ENCODE measurements at regions not wholly inside any gene's neighbourhood (a gene's known extent, or its start where the extent isn't known, plus 50 kb on each side); places are given as distances from the start of the nearest gene placed in this dataset.

DNA sequence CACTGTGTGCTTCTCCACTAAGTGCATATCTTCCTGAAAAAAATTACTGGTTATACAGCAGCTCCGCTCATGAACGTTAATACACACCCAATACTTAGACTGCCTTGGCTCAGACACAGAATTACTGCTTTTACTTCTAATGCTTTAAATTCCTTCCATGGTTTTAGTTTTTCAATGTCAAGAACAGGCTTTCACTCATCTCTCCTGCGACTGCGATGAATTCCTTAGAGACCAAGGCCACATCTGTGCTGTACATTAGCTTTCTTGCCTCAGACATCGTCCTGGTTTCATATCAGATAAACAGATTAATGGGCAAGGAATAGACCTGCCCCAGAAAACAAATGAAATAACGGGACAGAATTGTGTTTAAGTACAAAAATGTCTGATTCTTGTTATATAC, 120.2 kb downstream of the CYP26A1 start:
- TF ChIP-seq, protein P1, sequence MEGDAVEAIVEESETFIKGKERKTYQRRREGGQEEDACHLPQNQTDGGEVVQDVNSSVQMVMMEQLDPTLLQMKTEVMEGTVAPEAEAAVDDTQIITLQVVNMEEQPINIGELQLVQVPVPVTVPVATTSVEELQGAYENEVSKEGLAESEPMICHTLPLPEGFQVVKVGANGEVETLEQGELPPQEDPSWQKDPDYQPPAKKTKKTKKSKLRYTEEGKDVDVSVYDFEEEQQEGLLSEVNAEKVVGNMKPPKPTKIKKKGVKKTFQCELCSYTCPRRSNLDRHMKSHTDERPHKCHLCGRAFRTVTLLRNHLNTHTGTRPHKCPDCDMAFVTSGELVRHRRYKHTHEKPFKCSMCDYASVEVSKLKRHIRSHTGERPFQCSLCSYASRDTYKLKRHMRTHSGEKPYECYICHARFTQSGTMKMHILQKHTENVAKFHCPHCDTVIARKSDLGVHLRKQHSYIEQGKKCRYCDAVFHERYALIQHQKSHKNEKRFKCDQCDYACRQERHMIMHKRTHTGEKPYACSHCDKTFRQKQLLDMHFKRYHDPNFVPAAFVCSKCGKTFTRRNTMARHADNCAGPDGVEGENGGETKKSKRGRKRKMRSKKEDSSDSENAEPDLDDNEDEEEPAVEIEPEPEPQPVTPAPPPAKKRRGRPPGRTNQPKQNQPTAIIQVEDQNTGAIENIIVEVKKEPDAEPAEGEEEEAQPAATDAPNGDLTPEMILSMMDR (IDR thresholded peaks at IDR 0.05; ENCODE audit: unreplicated experiment): no peak
- Mint-ChIP-seq H3K9me3 (ENCODE audit: low read depth) (no peaks in the 10 kb centered on the region), H3K27me3 (peaks cover 3% of the 10 kb centered on the region), H3K27ac (no peak overlapping the region), H3K4me1 (ENCODE audit: low read depth) (peaks cover 12% of the 10 kb centered on the region), H3K36me3 (ENCODE audit: insufficient read depth) (no peaks in the 10 kb centered on the region), H3K4me3 (ENCODE audit: low read depth) (no peak overlapping the region)
- DNase-seq (ENCODE audit: low spot score, unreplicated experiment): no peak

DNA sequence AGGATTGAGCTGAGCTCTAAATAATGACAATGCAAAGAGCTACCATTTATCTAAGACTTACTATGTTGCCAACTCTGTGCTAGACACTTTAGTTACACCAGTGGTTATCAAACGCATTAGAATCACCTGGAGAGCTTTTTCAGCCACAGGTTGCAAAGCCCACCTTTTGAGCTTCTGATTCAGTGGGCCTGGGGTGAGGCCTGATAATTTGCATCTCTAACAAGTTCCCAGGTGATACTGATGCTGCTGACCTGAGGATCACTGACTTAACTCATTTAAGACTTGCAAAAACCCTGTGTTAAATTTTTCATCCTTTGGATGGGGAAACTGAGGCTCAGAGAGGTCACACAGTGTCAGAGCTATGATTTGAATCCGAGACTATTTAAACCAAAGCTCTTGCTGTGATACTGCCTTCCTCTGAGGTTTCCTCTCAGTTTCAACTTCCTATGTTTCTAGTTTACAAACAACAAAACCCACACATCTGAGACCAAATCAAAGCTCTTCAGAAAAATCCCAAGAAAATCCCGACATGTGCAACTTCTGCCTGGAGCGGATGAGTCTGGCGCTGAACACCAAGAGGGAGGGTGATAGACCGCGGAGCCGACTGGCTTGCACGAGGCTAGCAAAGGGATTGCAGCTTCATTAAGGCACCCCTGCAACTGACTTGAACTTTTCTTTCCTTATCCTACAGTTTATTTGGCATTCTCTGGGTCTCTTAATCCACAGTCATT, 124.9 kb downstream of the CYP26A1 start:
- Mint-ChIP-seq H3K27me3 (peaks cover 3% of the 10 kb centered on the region), H3K4me3 (ENCODE audit: low read depth) (peak overlapping the region; percentile 46), H3K9me3 (ENCODE audit: low read depth) (no peaks in the 10 kb centered on the region), H3K27ac (no peak overlapping the region), H3K36me3 (ENCODE audit: insufficient read depth) (no peaks in the 10 kb centered on the region), H3K4me1 (ENCODE audit: low read depth) (peaks cover 10% of the 10 kb centered on the region)
- TF ChIP-seq, protein P1 (IDR thresholded peaks at IDR 0.05; ENCODE audit: unreplicated experiment): no peak
- no peak for DNase-seq (ENCODE audit: low spot score, unreplicated experiment)

DNA sequence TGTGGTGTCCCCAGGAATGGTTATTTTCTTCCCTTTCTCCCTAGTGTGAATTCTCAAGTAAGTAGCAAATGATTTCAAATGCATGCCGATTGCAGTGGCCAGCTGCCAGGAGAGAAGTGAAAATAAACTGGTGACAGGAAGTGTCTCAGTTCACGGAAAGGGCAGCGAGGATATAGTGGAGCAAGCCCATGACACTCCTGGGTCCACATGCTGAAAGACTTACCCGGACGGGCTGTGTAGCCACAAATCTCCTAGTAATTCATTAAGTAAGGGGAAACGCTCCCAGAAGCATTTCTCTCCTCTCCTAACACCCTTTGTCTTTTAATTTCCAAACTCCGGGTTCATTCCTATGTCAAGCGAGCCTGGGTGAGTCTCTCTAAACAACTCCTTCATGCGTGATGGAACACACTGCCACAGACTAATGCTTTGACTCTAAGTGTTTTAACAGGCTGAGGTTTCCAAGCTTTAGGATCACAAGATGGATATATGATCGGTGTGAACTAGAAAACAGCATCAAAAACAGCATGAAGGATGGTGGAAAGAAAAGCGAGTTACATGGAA, 125.6 kb downstream of the CYP26A1 start:
- no peak overlapping the region for H3K27ac Mint-ChIP-seq
- no peak for DNase-seq (ENCODE audit: low spot score, unreplicated experiment)

DNA sequence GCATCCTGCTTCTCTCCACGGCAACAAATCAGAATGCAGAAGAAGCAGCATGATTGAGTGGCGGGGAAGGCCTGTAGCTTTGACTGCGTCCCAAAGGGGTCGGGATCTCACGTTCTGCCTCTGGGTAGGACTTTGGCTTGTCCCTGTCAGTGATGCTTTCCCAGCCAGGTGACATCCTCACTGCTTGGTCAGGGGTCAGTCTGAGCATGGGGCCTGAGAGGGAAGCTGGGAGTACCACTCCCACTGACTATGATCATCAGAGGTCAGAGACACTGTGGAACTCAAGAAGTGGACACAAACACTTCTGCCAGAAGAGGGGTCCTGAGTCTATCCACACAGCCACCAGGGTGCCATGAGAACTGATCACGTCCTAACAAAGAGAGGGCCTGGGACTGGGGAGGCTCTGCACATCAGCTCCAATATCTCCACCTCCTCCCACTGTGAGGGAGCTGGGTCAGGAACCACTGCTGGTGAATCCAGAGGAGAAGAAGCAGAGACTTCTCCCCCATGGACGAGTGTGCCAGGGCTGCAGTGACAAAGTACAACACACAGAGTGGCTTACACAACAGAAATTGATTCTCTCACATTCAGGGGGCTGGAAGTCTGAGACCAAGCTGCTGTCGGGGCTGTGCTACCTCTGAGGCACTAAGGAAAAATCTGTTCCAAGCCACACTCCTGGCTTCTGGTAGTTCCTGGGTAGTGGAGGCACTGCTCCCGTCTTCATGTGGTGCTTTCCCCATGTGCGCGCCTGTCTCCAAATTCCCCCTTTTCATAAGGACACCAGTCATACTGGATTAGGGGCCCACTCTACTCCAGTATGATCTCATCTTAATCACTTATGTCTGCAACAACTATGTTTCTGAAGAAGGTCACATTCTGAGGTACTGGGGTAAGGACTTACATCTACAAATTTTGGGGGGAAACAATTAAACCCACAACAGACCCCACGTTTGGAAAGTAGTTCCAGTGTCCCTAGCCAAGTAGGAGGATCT, 131.1 kb downstream of the CYP26A1 start:
- H3K4me3 Mint-ChIP-seq (ENCODE audit: low read depth): no peak overlapping the region
- no peaks in the 10 kb centered on the region for H3K27me3 Mint-ChIP-seq
- TF ChIP-seq, protein P1 (IDR thresholded peaks at IDR 0.05; ENCODE audit: unreplicated experiment): no peak
- DNase-seq (ENCODE audit: low spot score, unreplicated experiment): no peak
- no peaks in the 10 kb centered on the region for H3K9me3 Mint-ChIP-seq (ENCODE audit: low read depth)
- H3K4me1 Mint-ChIP-seq (ENCODE audit: low read depth): no peaks in the 10 kb centered on the region
- H3K36me3 Mint-ChIP-seq (ENCODE audit: insufficient read depth): no peaks in the 10 kb centered on the region
- H3K27ac Mint-ChIP-seq: no peak overlapping the region

More for the DNA sequence above, 125.6 kb downstream of the CYP26A1 start:
- H3K4me1 Mint-ChIP-seq (ENCODE audit: low read depth): peaks cover 10% of the 10 kb centered on the region
- H3K9me3 Mint-ChIP-seq (ENCODE audit: low read depth): no peaks in the 10 kb centered on the region
- H3K36me3 Mint-ChIP-seq (ENCODE audit: insufficient read depth): no peaks in the 10 kb centered on the region
- peak overlapping the region; percentile 54 for H3K4me3 Mint-ChIP-seq (ENCODE audit: low read depth)
- peaks cover 3% of the 10 kb centered on the region for H3K27me3 Mint-ChIP-seq
- TF ChIP-seq, protein P1 (IDR thresholded peaks at IDR 0.05; ENCODE audit: unreplicated experiment): no peak

DNA sequence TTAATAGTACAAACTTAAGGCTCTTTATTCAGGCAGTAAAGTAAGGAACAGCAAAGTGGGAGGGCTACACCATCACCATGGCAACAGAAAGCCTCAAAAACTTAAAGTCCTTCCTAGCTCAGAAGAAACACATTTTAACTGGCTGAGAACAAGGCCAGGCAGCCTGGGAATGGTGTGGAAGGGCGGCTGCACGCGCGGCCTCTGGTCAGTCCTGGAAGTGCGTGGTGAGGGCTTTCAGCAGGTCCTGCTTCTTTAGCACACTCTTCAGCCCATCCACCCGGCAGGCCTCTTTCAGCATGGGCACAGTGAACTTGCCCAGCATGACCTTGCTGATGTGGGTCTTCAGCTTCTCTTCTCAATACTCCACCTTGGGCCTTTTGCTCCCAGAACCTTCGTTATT, 133.0 kb downstream of the CYP26A1 start:
- TF ChIP-seq, protein P1 (IDR thresholded peaks at IDR 0.05; ENCODE audit: unreplicated experiment): peak; percentile 23
- no peak for DNase-seq (ENCODE audit: low spot score, unreplicated experiment)
- Mint-ChIP-seq H3K4me1 (ENCODE audit: low read depth) (no peaks in the 10 kb centered on the region), H3K27ac (no peak overlapping the region), H3K36me3 (ENCODE audit: insufficient read depth) (no peaks in the 10 kb centered on the region), H3K4me3 (ENCODE audit: low read depth) (no peak overlapping the region), H3K27me3 (no peaks in the 10 kb centered on the region), H3K9me3 (ENCODE audit: low read depth) (no peaks in the 10 kb centered on the region)
